Coronary artery (tissue), 2 donors: ENCODE measurements at regions not wholly inside any gene's neighbourhood (a gene's known extent, or its start where the extent isn't known, plus 50 kb on each side); places are given as distances from the start of the nearest gene placed in this dataset.
"Not testable (repeated sequence)": the region's sequence is repeated elsewhere in the genome, so short reads cannot be mapped to it uniquely, and the experiment has no call there.

Experiments used
- DNase-seq: peaks from one replicate; pipeline ENCODE4 v3.0.0-alpha.2; 2017; ENCODE audit warnings: low spot score
- H3K27ac ChIP-seq, 2 donors: fragments of 200-600 bp; sonication (generic); one replicate each; pipeline ENCODE4 v1.5.1; 2016 to 2019
- H3K4me3 ChIP-seq: fragments of 200-600 bp; sonication (generic); 2 replicates; pipeline ENCODE4 v1.5.1; 2016; ENCODE audit warnings: mild to moderate bottlenecking, moderate library complexity
- CTCF ChIP-seq: fragments of 200-600 bp; sonication (generic); IDR thresholded peaks from one replicate; pipeline ENCODE4 v1.5.1; 2019; ENCODE audit warnings: antibody characterized with exemption

- no peak for DNase-seq
- H3K4me3 ChIP-seq: no peak overlapping the region
- TF ChIP-seq CTCF: no peak
- H3K27ac ChIP-seq: no peak overlapping the region
These were observed 131.5 kb upstream of the FAT1 start for GRCh38 chr4:186855111-186855510.

DNA sequence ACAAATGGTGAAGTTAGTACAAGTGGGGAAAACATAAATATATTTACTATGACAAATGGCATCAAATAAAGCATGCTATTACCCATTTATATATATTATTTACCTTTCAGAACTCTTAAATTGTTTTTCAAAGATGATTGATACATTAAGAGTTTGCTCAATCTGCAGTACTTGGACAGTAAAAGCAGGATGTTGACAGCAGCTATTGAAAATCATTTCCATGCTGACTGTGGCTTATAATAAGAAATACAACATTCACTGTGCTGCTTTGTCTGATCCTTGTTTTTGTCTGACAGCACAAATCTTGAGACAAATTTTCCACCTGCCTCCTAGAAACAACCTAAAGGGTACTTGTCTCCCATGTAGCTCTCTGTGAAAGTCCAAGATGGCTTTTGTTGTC, 134.1 kb upstream of the FAT1 start:
- Histone ChIP-seq H3K27ac (no peak overlapping the region), H3K4me3 (no peak overlapping the region)
- no peak for DNase-seq
- TF ChIP-seq CTCF: no peak

DNA sequence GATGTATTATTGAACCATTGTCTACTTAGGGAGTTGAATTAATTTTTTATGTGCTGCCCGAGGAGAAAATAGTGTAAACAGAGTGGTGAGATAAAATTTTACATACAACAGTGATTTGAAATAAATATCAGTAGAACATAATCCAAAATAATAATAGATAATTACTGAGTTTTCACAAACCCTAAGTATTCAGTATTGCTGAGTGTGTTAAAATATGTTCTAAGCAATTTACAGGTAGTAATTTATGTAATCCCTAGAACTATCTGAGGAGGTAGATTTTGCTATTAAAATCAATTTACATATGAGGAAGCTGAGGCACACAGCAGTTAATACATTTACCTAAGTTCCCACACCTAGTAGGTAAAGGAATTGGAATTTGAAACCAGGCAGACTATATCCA, 134.7 kb upstream of the FAT1 start:
- no peak overlapping the region for H3K27ac ChIP-seq
- no peak overlapping the region for H3K4me3 ChIP-seq
- no peak for DNase-seq
- no peak for TF ChIP-seq CTCF

GRCh38 chr4:186859420-186859819, 135.8 kb upstream of the FAT1 start:
- no peak overlapping the region for H3K27ac ChIP-seq
- no peak for TF ChIP-seq CTCF
- DNase-seq: no peak
- no peak overlapping the region for H3K4me3 ChIP-seq

- Histone ChIP-seq H3K27ac (no peak overlapping the region), H3K4me3 (no peak overlapping the region)
- DNase-seq: no peak
- no peak for TF ChIP-seq CTCF
These were observed 137.7 kb upstream of the FAT1 start for GRCh38 chr4:186861317-186861716.

DNA sequence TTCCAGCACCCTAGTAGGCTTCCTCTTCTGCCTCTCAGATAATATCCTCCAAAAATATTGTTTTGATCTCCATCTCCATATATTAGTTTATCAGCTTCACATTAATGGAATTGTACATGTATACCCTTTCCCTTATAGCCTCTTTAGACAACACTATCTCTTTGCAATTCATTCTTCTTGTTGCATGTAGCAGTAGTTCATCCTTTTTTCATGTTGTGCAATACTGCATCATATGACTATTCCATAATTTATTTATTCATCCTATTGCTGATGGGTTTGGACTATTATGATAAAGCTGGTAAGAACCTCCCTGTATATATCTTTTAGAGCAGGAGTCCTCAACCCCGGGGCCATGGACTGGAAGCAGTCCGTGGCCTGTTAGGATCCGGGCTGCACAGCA, 148.2 kb upstream of the FAT1 start:
- no peak for TF ChIP-seq CTCF
- no peak for DNase-seq
- Histone ChIP-seq H3K27ac (no peak overlapping the region), H3K4me3 (no peak overlapping the region)

- not testable (repeated sequence) for H3K27ac ChIP-seq, DNase-seq, H3K4me3 ChIP-seq
These were observed 149.4 kb upstream of the FAT1 start for GRCh38 chr4:186873095-186873494.

DNA sequence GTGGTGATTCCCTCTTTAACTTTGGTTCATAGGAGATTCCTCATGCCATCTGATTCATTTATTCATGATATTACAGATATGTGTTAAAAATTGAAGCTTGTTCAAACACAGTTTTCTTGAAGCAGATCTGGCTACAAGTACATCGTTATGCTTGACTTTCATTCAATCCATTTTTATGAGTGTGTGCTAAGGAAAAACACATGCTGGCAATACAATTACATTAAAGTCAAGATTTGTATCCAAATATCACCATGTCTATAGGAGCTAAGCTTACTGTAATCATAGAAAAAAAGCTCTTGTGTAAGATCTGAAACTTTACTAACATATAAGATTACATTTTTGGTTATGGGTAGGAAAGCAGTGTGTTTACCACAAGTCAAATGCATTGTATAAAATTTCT, 151.8 kb upstream of the FAT1 start:
- TF ChIP-seq CTCF: no peak
- no peak for DNase-seq
- H3K4me3 ChIP-seq: no peak overlapping the region
- H3K27ac ChIP-seq: no peak overlapping the region
